ENCODE measurements at regions not wholly inside any gene's neighbourhood (a gene's known extent, or its start where the extent isn't known, plus 50 kb on each side); places are given as distances from the start of the nearest gene placed in this dataset.

DNA sequence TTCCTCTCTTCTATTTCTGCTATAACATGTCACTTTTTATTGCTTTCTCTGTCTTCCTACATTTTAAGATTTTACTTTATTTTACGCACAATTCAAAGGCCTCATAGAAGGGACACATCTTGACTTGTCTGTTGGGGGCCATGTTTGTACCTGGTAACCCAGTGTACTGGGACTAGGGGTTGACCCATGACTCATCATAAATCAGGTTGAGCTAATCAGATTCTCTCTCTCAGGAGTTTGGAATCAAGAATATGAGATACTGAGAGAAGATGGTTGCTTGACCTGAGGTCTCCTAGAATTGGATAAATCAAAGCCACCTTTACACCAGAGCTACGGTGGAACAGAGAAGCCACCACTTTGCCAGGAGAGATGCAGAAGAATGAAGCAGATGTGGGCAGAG, 153.0 kb downstream of the UXS1 start:
- Mint-ChIP-seq H3K36me3 (ENCODE audit: low read depth) (no peaks in the 10 kb centered on the region), H3K27me3 (ENCODE audit: low read depth) (no peaks in the 10 kb centered on the region), H3K4me1 (peaks cover 24% of the 10 kb centered on the region), H3K4me3 (no peak overlapping the region), H3K9me3 (no peaks in the 10 kb centered on the region), H3K27ac (ENCODE audit: unreplicated experiment) (no peak overlapping the region)
- DNase-seq (ENCODE audit: low read depth, low spot score), result no peak
- TF ChIP-seq, protein P1, sequence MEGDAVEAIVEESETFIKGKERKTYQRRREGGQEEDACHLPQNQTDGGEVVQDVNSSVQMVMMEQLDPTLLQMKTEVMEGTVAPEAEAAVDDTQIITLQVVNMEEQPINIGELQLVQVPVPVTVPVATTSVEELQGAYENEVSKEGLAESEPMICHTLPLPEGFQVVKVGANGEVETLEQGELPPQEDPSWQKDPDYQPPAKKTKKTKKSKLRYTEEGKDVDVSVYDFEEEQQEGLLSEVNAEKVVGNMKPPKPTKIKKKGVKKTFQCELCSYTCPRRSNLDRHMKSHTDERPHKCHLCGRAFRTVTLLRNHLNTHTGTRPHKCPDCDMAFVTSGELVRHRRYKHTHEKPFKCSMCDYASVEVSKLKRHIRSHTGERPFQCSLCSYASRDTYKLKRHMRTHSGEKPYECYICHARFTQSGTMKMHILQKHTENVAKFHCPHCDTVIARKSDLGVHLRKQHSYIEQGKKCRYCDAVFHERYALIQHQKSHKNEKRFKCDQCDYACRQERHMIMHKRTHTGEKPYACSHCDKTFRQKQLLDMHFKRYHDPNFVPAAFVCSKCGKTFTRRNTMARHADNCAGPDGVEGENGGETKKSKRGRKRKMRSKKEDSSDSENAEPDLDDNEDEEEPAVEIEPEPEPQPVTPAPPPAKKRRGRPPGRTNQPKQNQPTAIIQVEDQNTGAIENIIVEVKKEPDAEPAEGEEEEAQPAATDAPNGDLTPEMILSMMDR (conservative IDR thresholded peaks at IDR 0.05), result no peak

DNA sequence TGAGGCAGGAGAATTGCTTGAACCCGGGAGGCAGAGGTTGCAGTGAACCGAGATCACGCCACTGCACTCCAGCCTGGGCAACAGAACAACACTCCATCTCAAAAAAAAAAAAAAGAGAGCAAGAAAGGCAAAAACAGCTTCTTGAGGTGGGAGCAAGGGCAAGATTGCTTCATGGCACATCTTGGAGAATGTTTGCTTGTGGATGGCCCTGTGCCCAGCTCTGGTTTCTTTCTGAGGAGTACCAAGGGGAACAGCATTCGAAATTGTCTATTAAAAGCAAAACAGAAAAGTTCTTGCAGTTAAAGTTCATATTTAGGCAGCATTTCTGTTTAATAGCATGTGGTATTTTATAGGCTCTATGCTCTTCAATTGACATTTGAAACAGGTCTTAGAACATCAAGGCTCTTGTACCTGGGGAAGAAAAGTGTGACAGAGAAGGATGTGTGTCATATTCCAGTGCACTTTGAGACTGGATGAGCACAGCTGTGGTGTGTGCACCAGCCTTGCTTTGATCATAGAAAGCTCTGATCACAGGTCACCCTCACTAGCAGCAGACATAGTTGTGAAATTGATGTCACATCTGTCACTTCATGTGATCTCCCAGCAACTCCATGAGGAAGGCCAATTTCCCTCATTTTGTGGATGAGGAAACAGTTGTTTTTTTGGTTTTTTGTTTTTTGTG, 154.3 kb downstream of the UXS1 start:
- H3K4me3 Mint-ChIP-seq, result no peak overlapping the region
- TF ChIP-seq, protein P1 (conservative IDR thresholded peaks at IDR 0.05), result no peak
- peaks cover 19% of the 10 kb centered on the region for H3K4me1 Mint-ChIP-seq
- no peaks in the 10 kb centered on the region for H3K36me3 Mint-ChIP-seq (ENCODE audit: low read depth)
- no peak overlapping the region for H3K27ac Mint-ChIP-seq (ENCODE audit: unreplicated experiment)
- H3K9me3 Mint-ChIP-seq, result no peaks in the 10 kb centered on the region
- DNase-seq (ENCODE audit: low read depth, low spot score), result no peak
- H3K27me3 Mint-ChIP-seq (ENCODE audit: low read depth), result no peaks in the 10 kb centered on the region

DNA sequence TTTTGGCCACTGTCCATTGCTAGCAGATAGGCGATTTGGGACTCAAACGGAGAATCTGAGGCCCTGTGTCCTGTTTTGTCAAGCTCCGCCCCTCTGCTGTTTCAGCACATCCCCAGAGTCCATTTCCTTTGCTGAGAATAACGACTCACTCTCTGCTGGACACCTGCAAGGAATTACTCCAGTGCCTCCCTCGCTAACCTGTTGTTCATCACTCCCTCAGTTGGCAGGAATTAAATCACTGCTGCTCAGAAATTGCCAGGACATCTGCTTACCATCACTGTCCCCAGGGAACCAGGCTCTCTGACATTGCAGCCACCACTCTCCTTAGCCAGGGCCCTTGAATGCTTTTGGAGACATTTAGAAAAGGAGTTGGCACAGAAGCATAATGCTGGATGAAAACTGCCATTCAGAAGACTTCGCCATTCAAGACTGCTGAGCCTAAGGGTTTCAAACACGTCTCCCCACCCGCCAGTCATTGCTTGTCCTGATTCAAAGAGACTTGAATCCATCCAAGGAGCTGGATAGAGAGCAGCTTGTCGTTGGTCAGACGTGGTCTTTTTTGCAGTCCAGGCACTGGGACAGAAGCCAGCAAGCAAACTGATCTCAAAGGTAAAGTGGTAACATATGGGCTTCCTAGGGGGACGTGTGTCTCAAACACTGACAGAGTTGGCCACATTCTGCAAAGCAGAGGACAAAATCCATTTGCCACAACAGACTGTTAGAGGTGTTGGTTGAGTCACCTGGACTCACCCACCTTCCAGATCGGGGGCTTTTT, 155.3 kb downstream of the UXS1 start:
- H3K4me3 Mint-ChIP-seq, result no peak overlapping the region
- no peak for DNase-seq (ENCODE audit: low read depth, low spot score)
- H3K4me1 Mint-ChIP-seq, result peaks cover 9% of the 10 kb centered on the region
- H3K9me3 Mint-ChIP-seq, result no peaks in the 10 kb centered on the region
- no peaks in the 10 kb centered on the region for H3K36me3 Mint-ChIP-seq (ENCODE audit: low read depth)
- no peak overlapping the region for H3K27ac Mint-ChIP-seq (ENCODE audit: unreplicated experiment)
- TF ChIP-seq, protein P1 (conservative IDR thresholded peaks at IDR 0.05), result no peak
- H3K27me3 Mint-ChIP-seq (ENCODE audit: low read depth), result no peaks in the 10 kb centered on the region

DNA sequence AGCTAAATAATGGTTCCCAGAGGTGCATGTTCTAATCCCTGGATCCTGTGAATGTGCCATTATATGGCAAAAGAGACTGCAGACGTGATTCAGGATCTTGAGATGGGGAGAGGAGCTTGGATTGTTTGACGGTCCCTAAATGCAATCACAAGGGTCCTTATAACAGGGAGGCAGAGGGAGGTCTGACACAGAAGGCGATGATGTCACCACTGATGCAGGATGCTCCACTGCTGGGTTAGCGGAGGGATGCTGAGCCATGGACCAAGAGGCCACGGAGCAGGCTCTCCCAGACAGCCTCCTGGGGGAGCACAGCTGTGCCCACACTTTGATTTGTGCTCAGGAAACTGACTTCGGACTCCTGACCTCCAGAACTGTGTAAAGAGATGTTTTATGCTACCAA, 156.2 kb downstream of the UXS1 start:
- TF ChIP-seq, protein P1 (conservative IDR thresholded peaks at IDR 0.05), result no peak
- peaks cover 8% of the 10 kb centered on the region for H3K9me3 Mint-ChIP-seq
- H3K4me3 Mint-ChIP-seq, result no peak overlapping the region
- H3K4me1 Mint-ChIP-seq, result peaks cover 8% of the 10 kb centered on the region
- H3K27me3 Mint-ChIP-seq (ENCODE audit: low read depth), result no peaks in the 10 kb centered on the region
- H3K36me3 Mint-ChIP-seq (ENCODE audit: low read depth), result no peaks in the 10 kb centered on the region
- DNase-seq (ENCODE audit: low read depth, low spot score), result no peak
- no peak overlapping the region for H3K27ac Mint-ChIP-seq (ENCODE audit: unreplicated experiment)

DNA sequence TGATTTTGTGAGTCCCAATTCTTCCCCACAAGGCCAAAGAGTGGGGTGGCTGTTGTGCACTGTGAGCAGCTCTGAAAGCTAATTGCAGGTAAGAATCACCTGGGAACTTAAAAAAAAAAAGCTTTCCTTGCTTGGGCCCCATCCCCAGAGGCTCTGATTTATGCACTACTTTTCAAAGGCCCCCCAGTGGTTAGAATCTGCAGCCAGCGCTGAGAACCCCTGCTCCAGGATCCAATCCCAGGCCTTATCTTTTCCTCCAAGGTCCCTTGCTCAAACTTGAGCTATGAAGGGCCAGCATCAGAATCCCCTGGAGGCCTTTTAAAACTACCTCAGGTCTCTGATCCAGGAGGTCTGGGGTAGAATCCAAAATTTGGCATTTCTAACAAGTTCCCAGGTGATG, 156.8 kb downstream of the UXS1 start:
- TF ChIP-seq, protein P1 (conservative IDR thresholded peaks at IDR 0.05), result no peak

More for the DNA sequence above, 156.8 kb downstream of the UXS1 start:
- H3K9me3 Mint-ChIP-seq, result peaks cover 8% of the 10 kb centered on the region
- H3K27ac Mint-ChIP-seq (ENCODE audit: unreplicated experiment), result no peak overlapping the region
- no peak overlapping the region for H3K4me3 Mint-ChIP-seq
- peaks cover 8% of the 10 kb centered on the region for H3K4me1 Mint-ChIP-seq
- DNase-seq (ENCODE audit: low read depth, low spot score), result no peak
- H3K27me3 Mint-ChIP-seq (ENCODE audit: low read depth), result no peaks in the 10 kb centered on the region
- H3K36me3 Mint-ChIP-seq (ENCODE audit: low read depth), result no peaks in the 10 kb centered on the region
